CD14-positive monocyte (primary cell): ENCODE measurements at regions not wholly inside any gene's neighbourhood (a gene's known extent, or its start where the extent isn't known, plus 50 kb on each side); places are given as distances from the start of the nearest gene placed in this dataset.

Source experiments
- DNase-seq, 3 donors: peaks; one replicate each; pipeline ENCODE4 v3.0.0-alpha.2; 2011 to 2022
- H2AFZ ChIP-seq: 2 replicates; pipeline ENCODE4 v1.6.0; 2012; ENCODE audit warnings: mild to moderate bottlenecking, low read depth, low read length, inconsistent platforms; ENCODE audit not compliant: insufficient read depth, poor library complexity, severe bottlenecking
- H3K27ac ChIP-seq, 2 donors: 1 replicate in 1 of 2; 2 replicates in 1 of 2; pipeline ENCODE4 v1.5.1; 2012 to 2013; ENCODE audit warnings: low read length in 2 of 2, control low read depth in 1 of 2, inconsistent platforms in 1 of 2, low read depth in 1 of 2, mild to moderate bottlenecking in 1 of 2
- H3K27me3 ChIP-seq, 2 donors: one replicate each; pipeline versions ENCODE4 v1.6.0 to v1.6.1; 2011 to 2013; ENCODE audit warnings: low read length in 2 of 2; ENCODE audit not compliant: control insufficient read depth in 2 of 2, insufficient read depth in 2 of 2
- H3K36me3 ChIP-seq, 2 donors: replicated peaks in 1 of 2; 1 replicate in 1 of 2; 2 replicates in 1 of 2; pipeline versions ENCODE4 v1.5.1 to v1.6.1; 2012 to 2013; ENCODE audit warnings: low read length in 2 of 2, control low read depth in 1 of 2, inconsistent platforms in 1 of 2, mild to moderate bottlenecking in 1 of 2; ENCODE audit not compliant: insufficient read depth in 2 of 2, control insufficient read depth in 1 of 2
- H3K4me1 ChIP-seq, 2 donors: 1 replicate in 1 of 2; 2 replicates in 1 of 2; pipeline versions ENCODE4 v1.5.1 to v1.6.1; 2012 to 2013; ENCODE audit warnings: low read length in 2 of 2, control low read depth in 1 of 2, inconsistent platforms in 1 of 2, mild to moderate bottlenecking in 1 of 2, moderate library complexity in 1 of 2; ENCODE audit not compliant: insufficient read depth in 2 of 2, control insufficient read depth in 1 of 2
- H3K4me2 ChIP-seq: replicated peaks from 2 replicates; pipeline ENCODE3; 2012; ENCODE audit warnings: low read length, moderate library complexity, mild to moderate bottlenecking; ENCODE audit not compliant: poor library complexity, severe bottlenecking; ENCODE audit errors: extremely low read depth
- H3K4me3 ChIP-seq, 3 experiments: fragments of 200-600 bp in 1 of 3; sonication (generic) in 1 of 3; replicated peaks in 1 of 3; 1 replicate in 2 of 3; 2 replicates in 1 of 3; pipeline ENCODE4 v1.5.1; 2011 to 2013; ENCODE audit warnings: low read length in 3 of 3, mild to moderate bottlenecking in 3 of 3, control low read depth in 2 of 3, low read depth in 2 of 3, inconsistent platforms in 1 of 3, moderate library complexity in 1 of 3
- H3K79me2 ChIP-seq: 2 replicates; pipeline ENCODE4 v1.6.0; 2012; ENCODE audit warnings: mild to moderate bottlenecking, control low read depth, inconsistent platforms, low read length, moderate library complexity; ENCODE audit not compliant: insufficient read depth
- H3K9ac ChIP-seq: 2 replicates; pipeline ENCODE4 v1.6.0; 2017; ENCODE audit warnings: low read length, mild to moderate bottlenecking; ENCODE audit not compliant: insufficient read depth, poor library complexity, severe bottlenecking
- H3K9me3 ChIP-seq, 2 donors: replicated peaks in 1 of 2; 1 replicate in 1 of 2; 2 replicates in 1 of 2; pipeline versions ENCODE4 v1.5.1 to v1.6.1; 2012 to 2013; ENCODE audit warnings: low read length in 2 of 2, control low read depth in 1 of 2; ENCODE audit not compliant: control insufficient read depth in 1 of 2, insufficient read depth in 1 of 2
- H4K20me1 ChIP-seq: 2 replicates; pipeline ENCODE4 v1.6.0; 2012; ENCODE audit warnings: mild to moderate bottlenecking, low read length, control low read depth, moderate library complexity; ENCODE audit not compliant: insufficient read depth
- H3K27ac Mint-ChIP-seq, 7 donors: one replicate each; pipeline ENCODE4 v1.8.0; 2020; ENCODE audit warnings: mild to moderate bottlenecking in 7 of 7, mixed read lengths in 7 of 7, moderate library complexity in 6 of 7, inconsistent platforms in 2 of 7
- H3K27me3 Mint-ChIP-seq, 3 donors: one replicate each; pipeline ENCODE4 v1.8.0; 2021 to 2022; ENCODE audit warnings: low read depth in 3 of 3, mild to moderate bottlenecking in 3 of 3, mixed read lengths in 3 of 3, moderate library complexity in 3 of 3, inconsistent platforms in 1 of 3
- H3K36me3 Mint-ChIP-seq, 2 donors: one replicate each; pipeline ENCODE4 v1.8.0; 2020; ENCODE audit warnings: mixed read lengths in 2 of 2, inconsistent platforms in 1 of 2, mild to moderate bottlenecking in 1 of 2
- H3K4me1 Mint-ChIP-seq: one replicate; pipeline ENCODE4 v1.8.0; 2020; ENCODE audit warnings: mild to moderate bottlenecking, mixed read lengths
- H3K4me3 Mint-ChIP-seq, 2 donors: one replicate each; pipeline ENCODE4 v1.8.0; 2020; ENCODE audit warnings: mild to moderate bottlenecking in 2 of 2, mixed read lengths in 2 of 2, moderate library complexity in 1 of 2
- H3K9me3 Mint-ChIP-seq, 7 donors: one replicate each; pipeline ENCODE4 v1.8.0; 2020 to 2022; ENCODE audit warnings: mixed read lengths in 7 of 7, mild to moderate bottlenecking in 6 of 7, moderate library complexity in 6 of 7, inconsistent platforms in 2 of 7
- WGBS: methylation state at CpG from one replicate; pipeline ENCODE4 v1.1.5; 2013; ENCODE audit warnings: missing lambda C conversion rate; ENCODE audit not compliant: insufficient coverage; 5-methylcytosine and 5-hydroxymethylcytosine counted together
- intact Hi-C, 2 donors: fragments of 100-400 bp; cut with micrococcal nuclease; formaldehyde crosslinking; loops; one replicate each; pipeline versions ENCODE4 v1.15.0 to v1.15.1; 2023
- TF ChIP-seq, protein P1 (sequence below): fragments of 200-600 bp; IDR thresholded peaks from one replicate; pipeline ENCODE4 v1.8.0; 2022; ENCODE audit warnings: antibody characterized with exemption, mild to moderate bottlenecking

DNA sequence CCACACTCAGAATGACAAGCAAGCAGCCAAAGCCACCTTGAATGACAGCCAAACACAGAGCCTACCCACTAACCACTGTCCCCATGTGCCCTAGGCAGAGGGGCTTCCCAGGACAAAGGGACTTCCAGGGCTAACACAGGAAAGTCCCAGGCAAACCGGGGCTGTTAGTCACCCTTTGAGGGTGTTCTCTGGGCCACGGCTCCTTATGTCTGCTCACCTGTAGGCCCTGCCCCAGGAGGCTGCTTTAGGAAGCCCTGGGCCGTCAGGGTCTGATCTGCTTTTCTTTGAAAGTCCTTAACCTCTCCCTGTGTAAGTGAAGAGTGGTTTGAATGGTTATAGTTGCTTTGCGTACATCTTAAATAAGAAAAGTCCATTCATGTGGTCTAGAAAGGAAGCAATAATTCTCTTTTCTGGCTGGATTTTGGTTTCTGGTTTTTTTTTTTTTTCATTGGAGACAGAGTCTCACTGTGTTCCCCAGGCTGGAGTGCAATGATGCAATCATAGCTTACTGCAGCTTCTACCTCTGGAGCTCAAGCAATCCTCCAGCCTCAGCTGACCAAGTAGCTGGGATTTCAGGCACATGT lies 161.4 kb downstream of the EFNB2 start:
- peaks cover 0 to 3% (median 0%) of the 10 kb centered on the region in 7 donors for H3K9me3 Mint-ChIP-seq
- H3K27ac Mint-ChIP-seq = no peak overlapping the region
- TF ChIP-seq, protein P1, sequence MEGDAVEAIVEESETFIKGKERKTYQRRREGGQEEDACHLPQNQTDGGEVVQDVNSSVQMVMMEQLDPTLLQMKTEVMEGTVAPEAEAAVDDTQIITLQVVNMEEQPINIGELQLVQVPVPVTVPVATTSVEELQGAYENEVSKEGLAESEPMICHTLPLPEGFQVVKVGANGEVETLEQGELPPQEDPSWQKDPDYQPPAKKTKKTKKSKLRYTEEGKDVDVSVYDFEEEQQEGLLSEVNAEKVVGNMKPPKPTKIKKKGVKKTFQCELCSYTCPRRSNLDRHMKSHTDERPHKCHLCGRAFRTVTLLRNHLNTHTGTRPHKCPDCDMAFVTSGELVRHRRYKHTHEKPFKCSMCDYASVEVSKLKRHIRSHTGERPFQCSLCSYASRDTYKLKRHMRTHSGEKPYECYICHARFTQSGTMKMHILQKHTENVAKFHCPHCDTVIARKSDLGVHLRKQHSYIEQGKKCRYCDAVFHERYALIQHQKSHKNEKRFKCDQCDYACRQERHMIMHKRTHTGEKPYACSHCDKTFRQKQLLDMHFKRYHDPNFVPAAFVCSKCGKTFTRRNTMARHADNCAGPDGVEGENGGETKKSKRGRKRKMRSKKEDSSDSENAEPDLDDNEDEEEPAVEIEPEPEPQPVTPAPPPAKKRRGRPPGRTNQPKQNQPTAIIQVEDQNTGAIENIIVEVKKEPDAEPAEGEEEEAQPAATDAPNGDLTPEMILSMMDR = no peak
- H3K27me3 ChIP-seq = no peaks in the 10 kb centered on the region
- H3K4me3 Mint-ChIP-seq = no peak overlapping the region
- H3K79me2 ChIP-seq = no peaks in the 10 kb centered on the region
- no peak overlapping the region for H2AFZ ChIP-seq
- H3K4me1 Mint-ChIP-seq = no peaks in the 10 kb centered on the region
- no peaks in the 10 kb centered on the region for H4K20me1 ChIP-seq
- peaks cover 2 to 15% (median 5%) of the 10 kb centered on the region in 3 donors for H3K27me3 Mint-ChIP-seq
- H3K9ac ChIP-seq = no peak overlapping the region
- 20% methylated on average over 1 of the region's 4 CpGs for WGBS
- H3K36me3 Mint-ChIP-seq = no peaks in the 10 kb centered on the region
- H3K36me3 ChIP-seq = no peaks in the 10 kb centered on the region
- H3K9me3 ChIP-seq = no peaks in the 10 kb centered on the region
- no peaks in the 10 kb centered on the region for H3K4me1 ChIP-seq
- H3K27ac ChIP-seq = no peak overlapping the region
- intact Hi-C loops = no loop called here
- no peak overlapping the region for H3K4me3 ChIP-seq
- no peak overlapping the region for H3K4me2 ChIP-seq
- DNase-seq = no peak

DNA sequence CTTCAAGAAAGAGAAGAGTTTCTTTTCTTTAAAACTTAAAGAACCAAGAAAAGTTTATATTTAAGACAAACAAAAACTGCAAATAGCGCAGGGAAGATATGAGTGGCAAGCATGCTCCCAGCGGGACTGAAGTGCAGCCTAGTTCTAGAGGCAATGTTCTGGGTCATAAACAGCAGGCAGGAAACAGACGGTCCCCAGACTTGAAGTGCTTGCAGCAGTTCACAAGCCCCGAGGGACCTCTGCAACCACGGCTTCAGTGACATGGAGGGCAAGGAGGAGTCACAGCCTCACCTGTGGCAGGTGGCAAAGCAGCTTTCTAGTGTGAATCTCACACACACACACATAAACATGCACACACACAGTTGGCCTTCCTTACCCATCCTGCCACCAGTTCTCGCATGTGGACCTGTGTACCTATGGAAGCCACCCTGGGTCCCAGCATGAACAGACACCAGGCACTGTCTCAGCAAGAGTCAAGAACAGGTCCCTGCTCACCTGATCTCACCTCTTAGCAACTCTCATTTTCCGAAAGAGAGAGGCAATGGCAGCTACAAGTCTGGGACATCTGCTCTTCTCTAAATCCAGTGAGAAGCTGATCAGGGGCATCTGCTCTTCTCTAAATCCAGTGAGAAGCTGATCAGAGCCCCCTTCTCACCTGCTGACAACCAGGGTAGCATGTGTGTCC lies 162.0 kb downstream of the EFNB2 start:
- Histone ChIP-seq H3K36me3 (no peaks in the 10 kb centered on the region), H3K27ac (no peak overlapping the region), H3K4me1 (no peaks in the 10 kb centered on the region), H3K9ac (no peak overlapping the region), H3K27me3 (no peaks in the 10 kb centered on the region), H4K20me1 (no peaks in the 10 kb centered on the region), H3K79me2 (no peaks in the 10 kb centered on the region), H3K4me2 (no peak overlapping the region), H3K9me3 (no peaks in the 10 kb centered on the region), H3K4me3 (no peak overlapping the region), H2AFZ (no peak overlapping the region)
- intact Hi-C loops = no loop called here
- Mint-ChIP-seq H3K27ac (no peak overlapping the region), H3K4me3 (no peak overlapping the region), H3K27me3 (peaks cover 2 to 13% (median 5%) of the 10 kb centered on the region in 3 donors), H3K9me3 (peaks cover 0 to 5% (median 0%) of the 10 kb centered on the region in 7 donors), H3K4me1 (no peaks in the 10 kb centered on the region), H3K36me3 (no peaks in the 10 kb centered on the region)
- 34% methylated on average over 7 of the region's 7 CpGs for WGBS
- TF ChIP-seq, protein P1 = no peak
- DNase-seq = no peak
